Head of caudate nucleus (tissue), 42 donors: ENCODE measurements at regions not wholly inside any gene's neighbourhood (a gene's known extent, or its start where the extent isn't known, plus 50 kb on each side); places are given as distances from the start of the nearest gene placed in this dataset.
"Not testable (repeated sequence)": the region's sequence is repeated elsewhere in the genome, so short reads cannot be mapped to it uniquely, and the experiment has no call there.

Experiments used
- DNase-seq, 42 donors: peaks; one replicate each; pipeline versions ENCODE4 v3.0.0 to v3.0.0-alpha.2; 2020 to 2021; ENCODE audit warnings: mixed read lengths in 7 of 42
- intact Hi-C: fragments of 100-400 bp; cut with DNase I; formaldehyde crosslinking; loops from one replicate; pipeline ENCODE4 v1.15.0; 2022

DNA sequence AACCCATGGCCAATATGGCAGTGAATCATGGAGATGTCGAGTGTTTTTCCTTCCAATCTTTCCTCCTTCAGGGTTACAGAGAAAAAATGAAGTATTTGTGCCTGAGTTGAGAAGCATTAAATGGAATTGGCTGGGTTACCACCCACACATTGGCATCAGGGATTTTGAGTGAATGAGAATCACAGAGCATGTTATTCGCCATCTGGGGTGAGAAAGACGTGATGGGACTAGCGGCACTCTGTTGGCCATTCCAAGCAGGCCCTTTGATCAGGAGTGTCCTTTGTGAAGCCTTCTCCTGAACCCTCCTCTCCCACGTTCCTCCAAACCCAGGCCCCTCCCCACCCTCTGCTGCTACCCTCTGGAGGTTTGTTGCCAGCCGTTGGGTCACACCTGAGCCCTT, 84.2 kb upstream of the PCDH8 start:
- DNase-seq, result peak in 1 of 42 donors; percentile 33
- intact Hi-C loops, result no loop called here

DNA sequence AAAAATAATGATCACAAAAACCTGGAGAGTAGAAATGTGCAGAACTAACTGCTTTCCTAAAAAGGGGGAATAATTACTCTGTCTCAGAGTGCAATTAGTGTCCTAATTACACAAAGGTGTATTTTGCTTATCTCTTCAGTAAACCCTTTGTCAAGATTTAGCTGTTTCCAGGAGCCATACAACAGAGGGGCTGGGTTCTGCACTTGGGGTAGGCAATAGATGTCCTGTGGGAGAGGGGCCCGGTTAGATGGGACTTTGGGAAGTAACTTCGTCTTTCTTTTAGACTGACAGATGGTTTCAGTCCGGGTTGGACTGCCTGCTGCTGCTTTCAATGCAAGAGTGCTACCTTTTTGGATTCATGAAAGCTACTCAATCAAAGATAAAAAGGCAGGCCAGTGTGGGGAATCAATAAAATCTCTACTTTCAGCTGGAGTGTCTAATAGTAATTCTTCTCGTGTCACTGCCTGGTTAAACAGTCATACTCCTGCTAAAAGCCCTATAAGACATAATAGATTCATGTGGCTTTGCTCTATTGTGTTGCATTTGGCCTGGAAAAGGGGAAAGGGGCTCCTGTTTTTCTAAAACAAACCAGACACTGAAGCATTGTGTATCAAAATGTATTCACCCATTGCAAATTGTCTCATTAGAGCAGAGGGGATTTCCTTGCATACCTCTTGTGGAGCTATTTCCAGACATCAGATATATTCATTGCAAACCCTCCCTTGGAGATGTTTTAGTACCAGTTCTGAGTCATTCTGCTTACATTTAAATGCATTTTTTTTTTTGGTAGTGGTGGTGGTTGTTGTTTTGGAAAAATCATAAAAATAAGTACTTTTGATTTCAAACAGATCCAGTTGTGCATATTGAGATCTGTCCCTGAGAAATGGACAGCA, 83.3 kb upstream of the PCDH8 start:
- no peak for DNase-seq
- intact Hi-C loops, result no loop called here

DNA sequence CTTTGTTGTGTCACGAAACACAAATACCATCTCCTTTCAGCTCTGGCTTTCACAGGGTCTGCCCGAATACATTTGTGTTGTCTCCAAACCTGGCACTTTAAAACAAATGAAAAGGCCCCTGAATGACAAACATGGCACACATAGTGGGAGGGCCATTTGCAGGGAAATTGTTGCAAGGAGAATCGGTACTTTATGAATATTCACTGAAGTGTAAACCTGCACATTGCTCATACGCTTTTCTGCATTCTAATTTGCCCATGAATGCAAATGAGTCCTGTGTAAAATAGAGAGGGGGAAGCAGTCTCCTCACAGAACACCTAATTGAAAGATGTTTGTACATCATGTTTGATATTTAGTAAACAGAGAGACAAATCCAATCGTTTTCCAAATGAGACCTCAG, 82.7 kb upstream of the PCDH8 start:
- no peak for DNase-seq
- intact Hi-C loops, result no loop called here

DNA sequence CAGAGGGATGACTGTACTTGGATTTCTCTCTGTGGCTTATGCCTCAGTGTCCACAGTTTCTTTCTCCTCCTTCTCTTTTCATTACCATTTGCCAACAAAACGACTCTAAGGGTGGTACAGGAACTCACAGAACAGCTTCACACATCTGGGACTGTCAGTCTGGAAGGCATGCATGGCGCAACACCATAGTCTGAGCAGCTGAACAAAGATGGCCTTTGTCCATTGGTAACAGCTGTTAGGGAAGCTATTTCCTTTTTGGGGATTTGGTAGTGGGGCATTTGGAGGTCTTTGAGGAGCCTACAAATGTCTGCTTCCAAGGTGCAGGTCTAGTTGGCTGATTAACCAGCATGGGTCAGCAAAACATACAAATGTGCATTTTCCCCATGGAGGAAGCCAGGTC, 81.4 kb upstream of the PCDH8 start:
- DNase-seq, result no peak

DNA sequence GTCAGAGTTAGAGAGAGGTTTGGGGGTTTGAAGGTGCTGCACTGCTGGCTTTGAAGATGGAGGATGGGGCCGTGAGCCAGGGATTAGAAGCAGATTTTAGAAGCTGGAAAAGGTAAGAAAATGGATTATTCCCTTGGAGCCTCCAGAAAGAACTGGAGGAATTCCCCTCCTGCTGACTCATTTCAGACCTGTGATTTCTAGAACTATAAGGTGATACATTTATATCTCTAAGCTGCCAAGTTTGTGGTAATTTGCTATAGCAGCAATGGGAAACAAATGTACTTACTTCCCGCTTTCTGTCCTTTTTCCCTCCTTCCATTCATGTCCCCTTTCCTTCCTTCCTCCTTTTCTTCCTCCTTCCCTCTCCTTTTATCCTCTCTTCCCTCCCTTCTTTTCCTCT, 78.5 kb upstream of the PCDH8 start:
- intact Hi-C loops, result no loop called here
- DNase-seq, result no peak

More for the DNA sequence above, 81.4 kb upstream of the PCDH8 start:
- intact Hi-C loops, result no loop called here

DNA sequence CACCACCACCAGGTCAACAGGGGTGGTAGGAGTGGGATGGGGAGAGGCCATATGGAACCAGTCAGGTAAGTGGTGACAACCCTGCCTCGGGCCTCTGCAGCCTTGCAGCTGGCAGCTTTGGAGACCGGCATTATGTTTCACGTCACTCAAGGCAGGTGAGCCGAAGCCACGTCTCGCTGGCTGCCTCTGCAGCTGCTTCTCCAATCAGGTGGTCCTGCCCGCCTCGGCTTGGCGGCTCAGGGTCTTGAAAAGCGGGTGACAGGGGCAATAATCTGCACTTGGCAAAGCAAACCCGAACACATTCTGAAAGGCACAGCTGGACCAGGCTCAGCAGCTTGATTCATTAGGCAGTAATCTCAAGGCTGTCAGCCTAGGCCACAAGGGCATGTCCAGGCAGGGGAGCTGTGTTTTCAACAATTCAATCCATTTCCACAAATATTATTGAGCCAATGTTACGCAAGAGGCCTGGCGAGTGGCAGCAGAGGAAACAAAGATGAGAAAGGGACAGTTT, 77.4 kb upstream of the PCDH8 start:
- peak in 1 of 42 donors; percentile 64 for DNase-seq
- intact Hi-C loops, result no loop called here

DNA sequence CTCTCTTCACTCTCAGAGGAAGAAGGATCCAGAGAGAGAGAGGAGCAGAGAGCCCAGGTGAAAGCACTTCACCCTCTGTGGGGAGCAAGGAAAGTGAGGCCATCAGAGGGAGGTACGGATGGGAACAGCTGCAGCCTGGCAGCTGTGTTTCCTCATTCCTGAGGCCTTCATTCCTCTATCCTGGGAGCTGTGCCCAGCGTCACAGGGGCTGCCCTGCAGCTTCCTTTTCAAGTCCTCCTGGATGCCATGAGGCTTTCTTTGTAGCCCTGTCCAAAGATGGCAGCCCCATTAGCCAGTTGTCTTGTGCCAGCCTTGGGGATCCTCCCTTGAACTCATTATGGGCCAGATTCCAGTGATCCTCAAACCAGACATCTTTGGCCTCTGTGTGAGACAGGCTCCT, 76.8 kb upstream of the PCDH8 start:
- no peak for DNase-seq
- intact Hi-C loops, result no loop called here

DNA sequence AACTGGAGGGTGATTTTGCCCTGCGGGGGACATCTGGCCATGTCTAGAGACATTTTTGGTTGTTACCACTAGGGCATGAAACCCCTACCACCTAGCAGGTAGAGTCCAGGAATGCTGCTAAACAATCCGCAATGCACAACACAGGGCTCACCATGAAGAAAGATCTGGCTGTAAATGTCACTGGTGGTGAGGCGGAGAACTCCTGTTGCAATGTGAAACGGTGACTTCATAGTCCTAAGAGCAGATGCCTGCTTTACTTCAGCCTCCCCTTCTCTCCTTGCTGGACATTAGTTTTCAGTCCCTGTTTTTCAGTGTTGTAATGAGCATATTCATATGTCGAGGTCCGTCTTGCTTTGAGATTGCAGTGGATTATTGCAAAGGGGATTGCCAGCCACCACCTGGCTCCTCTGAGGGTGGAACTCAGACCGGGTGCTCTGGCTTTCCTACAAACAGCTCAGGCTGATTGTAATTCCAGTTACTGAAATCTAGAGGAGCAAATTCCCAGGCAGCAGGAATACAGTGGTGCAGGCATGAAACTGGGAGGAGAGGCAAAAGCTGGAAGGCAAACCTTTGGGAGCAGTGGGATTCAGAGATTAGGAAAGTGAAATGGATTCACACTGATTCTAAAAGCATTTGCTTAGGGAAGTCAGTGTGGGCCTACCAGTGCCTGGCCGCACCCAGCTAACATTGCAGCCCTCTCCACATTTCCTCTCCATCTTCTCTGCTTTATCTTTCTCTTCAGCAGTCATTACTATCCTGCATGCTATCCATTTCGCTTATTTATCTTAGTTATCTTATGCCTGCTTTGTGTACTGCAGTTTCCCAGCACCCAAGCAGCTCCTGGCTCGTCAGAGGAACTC, 76.1 kb upstream of the PCDH8 start:
- no peak for DNase-seq
- intact Hi-C loops, result no loop called here

DNA sequence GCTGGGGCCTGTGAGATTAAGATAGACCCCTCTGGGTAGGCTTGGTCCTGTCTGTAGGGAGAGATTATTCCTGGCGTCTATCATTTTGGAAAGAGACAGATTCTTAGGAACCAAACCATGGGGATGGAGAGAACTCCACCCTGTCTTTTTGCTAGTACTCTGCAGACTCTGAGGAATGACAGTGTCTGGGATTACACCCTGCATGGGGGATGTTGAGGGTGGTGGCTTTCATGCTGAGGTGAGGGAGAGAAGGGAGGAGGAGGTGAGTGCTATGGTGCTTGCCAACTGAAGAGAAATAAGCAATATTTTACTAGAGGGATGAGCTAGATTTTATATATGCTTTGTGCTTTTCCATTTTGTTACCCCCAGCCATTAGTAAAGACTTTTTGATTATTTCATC, 74.5 kb upstream of the PCDH8 start:
- DNase-seq, result peak in 5 of 42 donors; percentile 21 to 52 (median 34)
- intact Hi-C loops, result no loop called here

DNA sequence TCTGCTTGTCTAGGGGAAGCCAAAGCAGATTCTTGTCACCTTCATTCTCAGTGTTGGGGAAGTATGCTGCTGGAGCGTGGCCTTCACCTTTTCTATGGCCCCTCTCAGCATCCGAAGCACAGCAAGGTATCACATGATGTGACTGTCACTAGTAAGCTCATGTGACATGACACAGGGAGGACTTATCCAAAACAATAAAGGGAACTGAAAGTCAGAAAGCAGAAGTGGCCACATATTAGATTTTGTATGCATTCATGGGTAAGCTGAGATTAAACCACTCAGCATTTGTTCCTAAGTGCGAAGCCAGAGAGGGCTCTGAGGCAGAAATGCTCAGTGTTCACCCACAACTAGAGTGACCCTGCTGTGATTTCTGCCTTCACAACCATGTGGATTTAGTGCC, 72.8 kb upstream of the PCDH8 start:
- intact Hi-C loops, result no loop called here

DNA sequence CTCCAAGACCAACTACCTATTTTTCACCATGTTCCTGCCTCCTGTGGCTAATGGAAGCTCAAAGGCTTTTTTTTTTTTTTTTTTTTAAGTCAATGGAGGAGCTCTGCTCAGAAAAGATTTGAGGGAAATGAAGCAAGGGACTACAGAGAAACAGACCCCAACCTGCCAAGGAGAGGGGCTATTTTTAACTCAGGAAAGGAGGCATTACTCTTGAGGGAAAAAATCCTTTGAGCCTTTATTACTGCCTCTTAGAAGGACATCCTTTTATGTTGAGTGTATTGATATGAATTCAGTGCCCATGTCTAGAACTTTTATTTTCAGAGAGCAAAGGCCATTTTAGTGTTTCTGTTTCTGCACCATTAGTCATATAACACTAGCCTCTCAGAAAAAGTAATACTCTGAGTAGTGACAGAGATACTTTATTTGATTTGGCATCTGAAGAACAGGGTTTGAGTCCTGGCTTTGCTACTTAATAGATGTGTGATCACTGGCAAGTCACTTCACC, 68.1 kb upstream of the PCDH8 start:
- intact Hi-C loops, result no loop called here
- DNase-seq, result no peak

More for the DNA sequence above, 72.8 kb upstream of the PCDH8 start:
- DNase-seq, result peak in 2 of 42 donors; percentile 47 to 49

DNA sequence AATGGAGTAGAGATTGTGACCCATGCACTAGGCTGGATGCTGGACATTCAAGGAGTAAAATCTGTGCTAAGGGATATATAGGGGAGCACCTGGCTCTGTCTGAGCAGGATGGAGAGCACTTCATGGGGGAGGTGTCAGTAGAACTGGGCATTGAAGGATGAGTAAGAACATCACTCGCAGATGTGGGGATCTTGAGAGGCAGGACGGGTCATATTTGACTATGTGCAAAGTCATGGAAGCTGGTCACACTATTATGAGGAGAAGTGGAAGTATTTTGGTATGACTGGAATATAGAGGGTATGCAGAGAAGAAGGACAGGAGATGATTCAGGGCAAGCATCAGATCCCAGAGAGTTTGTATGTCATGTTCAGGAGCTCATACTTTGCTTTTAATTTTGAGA, 62.9 kb upstream of the PCDH8 start:
- intact Hi-C loops, result no loop called here
- no peak for DNase-seq

DNA sequence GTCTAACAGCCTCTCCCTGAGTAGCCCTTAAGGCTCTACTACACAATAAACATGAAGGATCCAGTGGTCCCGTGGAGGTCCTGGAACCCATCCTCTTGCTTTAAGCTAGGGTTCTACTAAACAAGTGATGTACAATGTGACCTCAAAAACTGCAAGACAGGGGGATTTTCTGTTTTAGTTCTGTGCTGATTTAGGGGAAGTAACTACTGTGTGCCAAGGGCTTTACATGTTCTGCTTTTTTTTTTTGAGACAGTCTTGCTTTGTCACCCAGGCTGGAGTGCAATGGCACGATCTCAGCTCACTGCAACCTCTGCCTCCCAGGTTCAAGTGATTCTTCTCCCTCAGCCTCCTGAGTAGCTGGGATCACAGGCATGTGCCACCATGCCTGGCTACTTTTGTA, 61.9 kb upstream of the PCDH8 start:
- DNase-seq, intact Hi-C loops: not testable (repeated sequence)

DNA sequence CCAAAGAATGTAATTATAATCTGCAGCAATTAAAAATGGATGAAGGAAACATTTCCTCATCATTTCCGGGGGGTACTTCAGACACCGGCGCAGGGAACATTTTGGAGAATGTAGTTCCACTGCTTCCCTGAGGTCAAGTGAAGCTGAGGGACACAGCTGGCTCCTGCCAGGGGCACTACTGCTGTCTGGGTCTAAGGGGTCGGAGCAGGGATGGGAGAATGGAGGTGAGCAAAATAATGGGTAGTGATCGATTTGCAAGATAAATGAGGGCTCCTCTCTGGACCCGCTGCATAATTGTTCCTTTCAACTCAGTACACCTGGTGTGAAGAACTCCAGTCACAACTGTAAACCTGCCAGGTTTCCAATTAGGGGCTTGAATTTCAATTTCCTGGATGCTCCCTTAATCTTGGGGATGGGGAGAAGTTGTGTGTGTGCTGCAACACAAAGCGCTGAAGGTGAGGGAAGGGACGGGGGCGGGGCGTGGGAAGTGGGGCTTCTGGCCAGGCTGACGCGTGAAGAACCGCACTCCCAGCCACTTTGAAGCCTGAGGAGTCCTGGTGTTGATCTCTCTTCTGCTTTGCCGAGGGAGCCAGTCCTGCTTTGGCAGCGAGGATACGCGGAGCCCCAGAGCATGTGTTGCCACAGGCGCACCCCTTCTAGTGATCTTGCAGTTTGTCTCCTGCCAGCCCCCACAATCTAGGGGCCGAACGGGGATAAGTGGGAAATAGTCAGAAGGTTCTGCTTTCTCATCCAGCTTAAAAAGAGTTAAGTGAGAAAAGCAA, 57.9 kb upstream of the PCDH8 start:
- intact Hi-C loops, result no loop called here
- no peak for DNase-seq

DNA sequence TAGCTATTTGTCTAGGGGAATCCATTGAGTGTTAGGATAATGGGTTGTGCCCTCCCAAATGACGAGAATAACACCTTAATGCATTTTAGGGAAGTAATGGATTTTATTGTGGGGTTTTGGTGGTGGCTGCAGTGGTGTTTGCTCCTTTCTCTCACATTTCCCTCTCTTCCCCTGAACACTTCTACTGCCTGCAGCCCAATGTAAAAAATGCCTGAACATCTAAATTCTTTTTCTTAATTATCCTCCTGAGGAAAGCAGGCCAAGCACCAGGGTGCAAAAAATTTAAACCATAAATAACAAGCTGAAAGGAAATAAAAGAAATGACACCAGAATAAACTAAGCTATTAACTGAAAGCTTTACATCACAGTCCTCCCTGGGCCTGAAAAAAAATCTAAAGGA, 57.3 kb upstream of the PCDH8 start:
- DNase-seq, result no peak
- intact Hi-C loops, result no loop called here

DNA sequence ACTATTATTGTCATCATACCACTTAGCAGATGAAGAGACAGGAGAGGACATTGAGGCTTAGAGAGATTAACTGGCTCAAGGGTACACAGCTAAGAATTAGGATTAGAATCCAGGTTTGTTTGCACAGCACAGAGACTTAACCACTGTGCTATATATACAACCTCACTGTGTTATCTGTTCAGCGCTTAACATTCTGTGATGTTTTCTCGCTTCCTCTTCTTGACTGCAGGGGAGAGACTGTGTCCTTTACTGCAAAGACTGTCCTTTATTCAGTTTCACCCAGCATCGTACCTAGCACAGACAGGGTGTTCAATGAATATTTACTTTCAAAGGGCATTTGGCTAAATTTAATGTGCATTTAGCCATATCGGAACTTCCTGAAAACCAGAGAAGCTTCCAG, 54.9 kb upstream of the PCDH8 start:
- intact Hi-C loops, result no loop called here
- no peak for DNase-seq

DNA sequence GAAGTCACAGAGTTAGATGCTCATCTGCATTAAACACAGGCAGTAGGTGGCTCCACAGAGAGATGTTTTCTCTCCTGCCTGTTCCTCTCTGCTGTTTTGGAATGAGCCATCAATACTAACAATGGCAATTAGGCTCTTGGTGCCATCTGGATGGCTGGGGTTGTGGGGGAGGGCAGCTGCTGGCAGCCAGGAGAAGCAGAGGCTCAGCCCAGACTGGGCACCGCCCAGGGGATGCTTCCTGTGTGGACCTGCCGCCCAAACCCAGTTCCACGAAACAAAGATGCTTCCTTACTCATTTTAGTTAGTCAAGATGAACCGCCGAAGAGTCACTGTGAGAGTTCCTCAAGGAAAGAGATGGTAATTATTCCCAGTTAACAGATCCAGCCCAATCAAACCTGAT, 50.8 kb upstream of the PCDH8 start:
- intact Hi-C loops, result no loop called here
- DNase-seq, result no peak
